Loucy (cell line): ENCODE measurements at regions not wholly inside any gene's neighbourhood (a gene's known extent, or its start where the extent isn't known, plus 50 kb on each side); places are given as distances from the start of the nearest gene placed in this dataset.

Source experiments
- EZH2phosphoT487 ChIP-seq: fragments of 200-600 bp; IDR thresholded peaks from 2 replicates; pipeline ENCODE4 v1.6.1; 2018; ENCODE audit warnings: antibody characterized with exemption, mild to moderate bottlenecking, moderate library complexity, borderline replicate concordance
- TF ChIP-seq, protein P1 (sequence below): fragments of 200-600 bp; sonication (generic); conservative IDR thresholded peaks from 2 replicates; pipeline ENCODE4 v1.5.1; 2014; ENCODE audit warnings: mild to moderate bottlenecking, antibody characterized with exemption, low read length

DNA sequence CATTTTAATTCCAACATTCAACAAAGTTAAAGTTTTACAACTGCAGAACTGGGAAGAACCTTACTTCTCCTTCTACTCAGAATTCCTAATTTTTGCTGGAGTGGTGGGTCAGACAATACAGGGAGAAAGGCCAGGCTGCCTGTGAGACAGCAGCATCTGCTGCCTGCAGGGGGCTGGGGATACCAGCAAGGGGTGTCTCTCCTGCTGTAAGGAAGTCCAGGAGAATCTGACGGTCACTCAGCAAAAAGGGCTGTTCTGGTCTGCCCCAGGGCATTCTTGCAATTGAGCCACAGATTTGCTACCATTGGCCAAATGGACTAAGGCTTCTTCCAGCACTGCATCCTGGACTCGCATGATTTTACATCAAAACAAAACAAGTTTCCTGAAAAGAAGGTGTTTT lies 426.6 kb upstream of the CDH11 start:
- TF ChIP-seq EZH2phosphoT487 = no peak
- TF ChIP-seq, protein P1, sequence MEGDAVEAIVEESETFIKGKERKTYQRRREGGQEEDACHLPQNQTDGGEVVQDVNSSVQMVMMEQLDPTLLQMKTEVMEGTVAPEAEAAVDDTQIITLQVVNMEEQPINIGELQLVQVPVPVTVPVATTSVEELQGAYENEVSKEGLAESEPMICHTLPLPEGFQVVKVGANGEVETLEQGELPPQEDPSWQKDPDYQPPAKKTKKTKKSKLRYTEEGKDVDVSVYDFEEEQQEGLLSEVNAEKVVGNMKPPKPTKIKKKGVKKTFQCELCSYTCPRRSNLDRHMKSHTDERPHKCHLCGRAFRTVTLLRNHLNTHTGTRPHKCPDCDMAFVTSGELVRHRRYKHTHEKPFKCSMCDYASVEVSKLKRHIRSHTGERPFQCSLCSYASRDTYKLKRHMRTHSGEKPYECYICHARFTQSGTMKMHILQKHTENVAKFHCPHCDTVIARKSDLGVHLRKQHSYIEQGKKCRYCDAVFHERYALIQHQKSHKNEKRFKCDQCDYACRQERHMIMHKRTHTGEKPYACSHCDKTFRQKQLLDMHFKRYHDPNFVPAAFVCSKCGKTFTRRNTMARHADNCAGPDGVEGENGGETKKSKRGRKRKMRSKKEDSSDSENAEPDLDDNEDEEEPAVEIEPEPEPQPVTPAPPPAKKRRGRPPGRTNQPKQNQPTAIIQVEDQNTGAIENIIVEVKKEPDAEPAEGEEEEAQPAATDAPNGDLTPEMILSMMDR = no peak
